Spleen (tissue), 11 donors: ENCODE measurements at regions not wholly inside any gene's neighbourhood (a gene's known extent, or its start where the extent isn't known, plus 50 kb on each side); places are given as distances from the start of the nearest gene placed in this dataset.

ENCODE experiments used
- DNase-seq: peaks from one replicate; pipeline ENCODE4 v3.0.0-alpha.2; 2020
- H3K27ac ChIP-seq, 8 donors: fragments of 200-600 bp; sonication (generic) in 7 of 8; 1 replicate in 4 of 8; 2 replicates in 4 of 8; pipeline versions ENCODE4 v1.5.0 to v1.8.0; 2016 to 2021; ENCODE audit warnings: inconsistent platforms in 4 of 8, mild to moderate bottlenecking in 4 of 8, moderate library complexity in 1 of 8
- H3K27me3 ChIP-seq, 7 donors: fragments of 200-600 bp; sonication (generic) in 6 of 7; replicated peaks in 1 of 7; 1 replicate in 4 of 7; 2 replicates in 3 of 7; pipeline versions ENCODE4 v1.5.0 to v1.8.0; 2016 to 2021; ENCODE audit warnings: inconsistent platforms in 3 of 7, mild to moderate bottlenecking in 1 of 7
- H3K36me3 ChIP-seq, 6 donors: fragments of 200-600 bp; sonication (generic) in 5 of 6; 1 replicate in 4 of 6; 2 replicates in 2 of 6; pipeline versions ENCODE4 v1.5.0 to v1.8.0; 2016 to 2021; ENCODE audit warnings: inconsistent platforms in 2 of 6
- H3K4me1 ChIP-seq, 6 donors: fragments of 200-600 bp; sonication (generic) in 5 of 6; 1 replicate in 3 of 6; 2 replicates in 3 of 6; pipeline versions ENCODE4 v1.5.0 to v1.8.0; 2016 to 2021; ENCODE audit warnings: inconsistent platforms in 3 of 6
- H3K4me3 ChIP-seq, 8 donors: fragments of 200-600 bp; sonication (generic) in 7 of 8; 1 replicate in 4 of 8; 2 replicates in 4 of 8; pipeline versions ENCODE4 v1.5.0 to v1.8.0; 2016 to 2021; ENCODE audit warnings: inconsistent platforms in 4 of 8, mild to moderate bottlenecking in 4 of 8, moderate library complexity in 2 of 8
- H3K9me3 ChIP-seq, 8 donors: fragments of 200-600 bp; sonication (generic) in 7 of 8; 1 replicate in 4 of 8; 2 replicates in 4 of 8; pipeline versions ENCODE4 v1.5.0 to v1.8.0; 2016 to 2021; ENCODE audit warnings: inconsistent platforms in 4 of 8
- CTCF ChIP-seq, 11 experiments: fragments of 200-600 bp in 7 of 11; fragments of 450-650 bp in 4 of 11; sonication (generic) in 4 of 11; IDR thresholded peaks in 8 of 11; conservative IDR thresholded peaks in 3 of 11; 1 replicate in 7 of 11; 2 replicates in 4 of 11; pipeline versions ENCODE4 v1.4.0 to v1.8.0; 2016 to 2021; ENCODE audit warnings: antibody characterized with exemption in 11 of 11, inconsistent platforms in 4 of 11, mild to moderate bottlenecking in 1 of 11
- POLR2A ChIP-seq, 3 donors: fragments of 450-650 bp; IDR thresholded peaks; one replicate each; pipeline ENCODE4 v1.5.1; 2017; ENCODE audit warnings: antibody characterized with exemption in 3 of 3, mild to moderate bottlenecking in 1 of 3
- POLR2AphosphoS5 ChIP-seq, 3 donors: sonication (generic); formaldehyde crosslinking; IDR thresholded peaks; one replicate each; pipeline ENCODE4 v1.5.1; 2017; ENCODE audit warnings: antibody characterized with exemption in 3 of 3
- WGBS, 5 donors: extraction: QIAGEN DNeasy Blood & Tissue Kit in 3 of 5; methylation state at CpG; one replicate each; pipeline versions ENCODE4 v1.1.5 to v1.1.7; 2013 to 2018; 5-methylcytosine and 5-hydroxymethylcytosine counted together
- intact Hi-C: fragments of 100-400 bp; cut with DNase I; formaldehyde crosslinking; loops from one replicate; pipeline ENCODE4 v1.15.0; 2023; ENCODE audit warnings: low total_unique reads
- donor health status: healthy with polysubstance abuse.
- donor health status: DM: no; HTN: no; CAD: no; lungs with moderate emphysema.
- donor health status: DM: no; HTN: no; CAD: no.
- donor health status: Bipolar disorder and iron deficiency.
- donor health status: healthy.
- donor health status: DM: no; HTN: no; CAD: no.
- donor health status: DM: yes; HTN: yes; CAD: no.

DNA sequence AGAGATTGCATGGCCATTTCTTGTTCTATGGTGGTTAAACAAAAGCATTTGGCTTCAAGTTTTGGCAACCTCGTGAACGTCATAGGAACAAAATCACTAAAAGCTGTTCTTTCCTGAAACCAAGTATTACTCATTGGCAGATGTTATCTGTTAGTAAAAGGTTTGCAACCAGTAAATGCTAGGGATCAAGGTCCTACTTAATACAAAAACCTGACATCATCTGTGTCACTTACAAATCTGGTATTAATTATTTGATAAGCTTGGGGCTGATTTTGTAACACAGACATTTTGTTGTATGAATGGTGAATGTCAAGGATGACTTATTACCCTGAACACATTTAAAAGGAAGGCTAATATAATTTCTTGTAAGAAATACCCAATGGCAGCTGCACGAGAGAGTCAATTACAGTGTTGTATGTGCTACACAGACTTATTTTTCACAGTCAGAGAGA is 486.4 kb upstream of the ZNF608 start:
- DNase-seq: no peak
- TF ChIP-seq POLR2AphosphoS5 (IDR thresholded peaks at IDR 0.05): no peak
- TF ChIP-seq POLR2A (IDR thresholded peaks at IDR 0.05): no peak
- no peak for TF ChIP-seq CTCF (IDR thresholded peaks at IDR 0.05 in 8 of 11, conservative IDR thresholded peaks at IDR 0.05 in 3 of 11)
- H3K36me3 ChIP-seq: no peaks in the 10 kb centered on the region
- H3K9me3 ChIP-seq: no peaks in the 10 kb centered on the region
- no peaks in the 10 kb centered on the region for H3K27me3 ChIP-seq
- H3K4me3 ChIP-seq: no peak overlapping the region
- H3K4me1 ChIP-seq: no peaks in the 10 kb centered on the region
- 52 to 84% (median 77%) methylated on average over 3 of the region's 3 CpGs for WGBS, 5 donors
- no peak overlapping the region for H3K27ac ChIP-seq
- intact Hi-C loops: no loop called here

- WGBS, 5 donors: 87 to 93% (median 92%) methylated on average over 2 of the region's 2 CpGs
- Histone ChIP-seq H3K4me1 (no peaks in the 10 kb centered on the region), H3K27me3 (no peaks in the 10 kb centered on the region), H3K36me3 (no peaks in the 10 kb centered on the region), H3K9me3 (no peaks in the 10 kb centered on the region), H3K27ac (no peak overlapping the region), H3K4me3 (no peak overlapping the region)
- no peak for DNase-seq
- TF ChIP-seq CTCF (IDR thresholded peaks at IDR 0.05 in 8 of 11, conservative IDR thresholded peaks at IDR 0.05 in 3 of 11): no peak
- intact Hi-C loops: no loop called here
Measured at GRCh38 chr5:125233944-125234343, 487.5 kb upstream of the ZNF608 start.

DNA sequence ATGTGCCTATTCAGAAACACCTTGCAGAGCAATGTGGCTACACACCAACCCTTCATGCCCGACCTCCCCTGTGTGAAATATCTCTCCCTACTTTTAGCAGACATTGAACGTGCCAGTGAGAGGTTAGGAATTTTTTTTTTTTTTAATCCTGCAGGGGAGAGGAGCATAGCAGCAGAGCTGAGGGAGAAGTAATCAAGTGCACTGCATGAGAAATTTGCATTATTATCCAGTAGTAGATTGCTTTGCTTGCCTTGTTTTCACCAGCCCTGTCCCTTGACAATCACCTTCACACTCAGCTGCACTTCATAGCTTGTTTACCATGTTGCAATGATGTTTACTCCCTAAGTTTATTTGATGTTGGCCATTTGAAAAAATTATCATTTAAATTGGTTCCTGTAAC is 489.6 kb upstream of the ZNF608 start:
- Histone ChIP-seq H3K27ac (no peak overlapping the region), H3K4me1 (no peaks in the 10 kb centered on the region), H3K27me3 (no peaks in the 10 kb centered on the region), H3K36me3 (no peaks in the 10 kb centered on the region), H3K9me3 (no peaks in the 10 kb centered on the region), H3K4me3 (no peak overlapping the region)
- TF ChIP-seq POLR2AphosphoS5 (IDR thresholded peaks at IDR 0.05): no peak
- DNase-seq: no peak
- intact Hi-C loops: no loop called here
- WGBS, 5 donors: 72 to 92% (median 84%) methylated on average over 2 of the region's 2 CpGs

DNA sequence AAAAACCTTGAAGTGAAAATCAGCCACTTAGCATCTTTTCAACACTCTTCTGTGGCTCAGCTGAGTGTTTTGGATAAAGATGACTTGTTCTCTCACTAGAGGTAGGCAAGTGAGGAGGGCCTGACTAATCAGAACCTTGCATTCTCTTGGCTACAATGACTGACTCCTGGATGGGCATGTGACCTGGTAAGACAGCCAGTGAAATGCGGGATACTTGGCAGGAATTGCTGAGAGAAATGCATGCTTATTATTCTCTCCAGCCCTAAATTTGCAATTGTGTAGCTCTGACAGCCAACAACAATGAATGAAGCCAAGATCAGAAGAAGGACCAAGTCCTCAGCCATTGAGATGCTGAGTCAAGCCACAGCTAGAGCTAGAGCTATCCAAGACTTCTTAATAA is 490.5 kb upstream of the ZNF608 start:
- no peak overlapping the region for H3K4me3 ChIP-seq
- no peaks in the 10 kb centered on the region for H3K27me3 ChIP-seq
- intact Hi-C loops: no loop called here
- WGBS, 5 donors: 77 to 100% (median 93%) methylated on average over 1 of the region's 1 CpG
- TF ChIP-seq POLR2A (IDR thresholded peaks at IDR 0.05) (no peak), POLR2AphosphoS5 (IDR thresholded peaks at IDR 0.05) (no peak), CTCF (IDR thresholded peaks at IDR 0.05 in 8 of 11, conservative IDR thresholded peaks at IDR 0.05 in 3 of 11) (no peak)
- no peaks in the 10 kb centered on the region for H3K4me1 ChIP-seq
- H3K9me3 ChIP-seq: peaks cover 0 to 4% (median 0%) of the 10 kb centered on the region in 8 donors
- no peaks in the 10 kb centered on the region for H3K36me3 ChIP-seq
- H3K27ac ChIP-seq: no peak overlapping the region
- no peak for DNase-seq

GRCh38 chr5:125244531-125244930 is 498.1 kb upstream of the ZNF608 start:
- no peak overlapping the region for H3K27ac ChIP-seq
- WGBS, 5 donors: 84 to 92% (median 91%) methylated on average over 2 of the region's 2 CpGs
- intact Hi-C loops: no loop called here
- H3K27me3 ChIP-seq: no peaks in the 10 kb centered on the region
- H3K4me1 ChIP-seq: no peaks in the 10 kb centered on the region
- H3K4me3 ChIP-seq: no peak overlapping the region
- TF ChIP-seq POLR2A (IDR thresholded peaks at IDR 0.05) (no peak), POLR2AphosphoS5 (IDR thresholded peaks at IDR 0.05) (no peak), CTCF (IDR thresholded peaks at IDR 0.05 in 8 of 11, conservative IDR thresholded peaks at IDR 0.05 in 3 of 11) (no peak)
- no peaks in the 10 kb centered on the region for H3K36me3 ChIP-seq
- no peak for DNase-seq
- peaks cover 0 to 9% (median 0%) of the 10 kb centered on the region in 8 donors for H3K9me3 ChIP-seq
